Esophagus squamous epithelium (tissue), 4 donors: ENCODE measurements at regions not wholly inside any gene's neighbourhood (a gene's known extent, or its start where the extent isn't known, plus 50 kb on each side); places are given as distances from the start of the nearest gene placed in this dataset.

Experiments used
- POLR2A ChIP-seq, 4 donors: fragments of 450-650 bp; IDR thresholded peaks; one replicate each; pipeline ENCODE4 v1.6.1; 2017; ENCODE audit warnings: antibody characterized with exemption in 4 of 4, mild to moderate bottlenecking in 4 of 4, moderate library complexity in 3 of 4
- TF ChIP-seq, protein P1 (sequence below), 6 experiments: fragments of 450-650 bp in 4 of 6; fragments of 200-600 bp in 2 of 6; sonication (generic) in 2 of 6; IDR thresholded peaks; one replicate each; pipeline ENCODE4 v1.5.1; 2016 to 2019; ENCODE audit warnings: antibody characterized with exemption in 6 of 6, mild to moderate bottlenecking in 4 of 6, moderate library complexity in 4 of 6

DNA sequence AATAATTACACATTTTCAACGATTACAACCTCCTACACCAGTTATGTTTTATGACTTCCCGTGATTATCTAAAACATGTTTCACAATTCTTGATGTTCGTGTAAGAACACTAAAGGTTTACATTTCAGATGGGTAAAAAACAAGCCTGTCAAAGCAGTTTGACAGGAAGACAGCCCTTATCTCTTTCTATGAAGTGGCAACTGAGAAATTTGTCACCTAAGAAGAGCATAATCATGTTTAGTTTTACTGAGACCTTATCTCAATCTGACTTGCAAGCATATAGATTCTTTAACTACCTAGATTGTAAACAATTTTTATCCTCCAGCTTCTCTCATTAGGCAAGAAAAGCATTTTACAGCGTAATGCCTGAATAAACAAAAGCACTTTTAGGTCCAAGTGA lies 218.4 kb upstream of the ZBED5 start:
- TF ChIP-seq, protein P1, sequence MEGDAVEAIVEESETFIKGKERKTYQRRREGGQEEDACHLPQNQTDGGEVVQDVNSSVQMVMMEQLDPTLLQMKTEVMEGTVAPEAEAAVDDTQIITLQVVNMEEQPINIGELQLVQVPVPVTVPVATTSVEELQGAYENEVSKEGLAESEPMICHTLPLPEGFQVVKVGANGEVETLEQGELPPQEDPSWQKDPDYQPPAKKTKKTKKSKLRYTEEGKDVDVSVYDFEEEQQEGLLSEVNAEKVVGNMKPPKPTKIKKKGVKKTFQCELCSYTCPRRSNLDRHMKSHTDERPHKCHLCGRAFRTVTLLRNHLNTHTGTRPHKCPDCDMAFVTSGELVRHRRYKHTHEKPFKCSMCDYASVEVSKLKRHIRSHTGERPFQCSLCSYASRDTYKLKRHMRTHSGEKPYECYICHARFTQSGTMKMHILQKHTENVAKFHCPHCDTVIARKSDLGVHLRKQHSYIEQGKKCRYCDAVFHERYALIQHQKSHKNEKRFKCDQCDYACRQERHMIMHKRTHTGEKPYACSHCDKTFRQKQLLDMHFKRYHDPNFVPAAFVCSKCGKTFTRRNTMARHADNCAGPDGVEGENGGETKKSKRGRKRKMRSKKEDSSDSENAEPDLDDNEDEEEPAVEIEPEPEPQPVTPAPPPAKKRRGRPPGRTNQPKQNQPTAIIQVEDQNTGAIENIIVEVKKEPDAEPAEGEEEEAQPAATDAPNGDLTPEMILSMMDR (IDR thresholded peaks at IDR 0.05) = no peak
- no peak for TF ChIP-seq POLR2A (IDR thresholded peaks at IDR 0.05)
